CD4-positive, alpha-beta T cell (primary cell): ENCODE measurements at regions not wholly inside any gene's neighbourhood (a gene's known extent, or its start where the extent isn't known, plus 50 kb on each side); places are given as distances from the start of the nearest gene placed in this dataset.

Experiments used
- ATAC-seq: fragments of 200-7000 bp; cut with Tn5 transposase; one replicate; pipeline ENCODE4 v1.10.0; 2022; ENCODE audit warnings: mild to moderate bottlenecking; ENCODE audit not compliant: poor library complexity
- CTCF ChIA-PET: fragments of 350-600 bp; sonication (Branson Sonifier 250); formaldehyde crosslinking; loops from one replicate; lab custom pipeline; 2021; ENCODE audit warnings: antibody characterized with exemption, inconsistent platforms; lab: Charles Lee
- POLR2A ChIA-PET: fragments of 350-600 bp; sonication (Branson Sonifier 250); formaldehyde crosslinking; loops from one replicate; lab custom pipeline; 2021; ENCODE audit warnings: antibody characterized with exemption, inconsistent platforms; lab: Charles Lee
- DNase-seq, 14 experiments: peaks; one replicate each; pipeline ENCODE4 v3.0.0-alpha.2; 2013 to 2020; ENCODE audit warnings: mixed read lengths in 2 of 14
- H3K27ac ChIP-seq, 2 donors: one replicate each; pipeline versions ENCODE4 v1.5.1 to v1.7.0; 2013; ENCODE audit warnings: low read length in 2 of 2, low read depth in 1 of 2, mild to moderate bottlenecking in 1 of 2
- H3K27me3 ChIP-seq, 2 experiments: 1 replicate in 1 of 2; 2 replicates in 1 of 2; pipeline versions ENCODE4 v1.6.1 to v1.7.0; 2013; ENCODE audit warnings: low read length in 2 of 2, control low read depth in 1 of 2, mild to moderate bottlenecking in 1 of 2, moderate library complexity in 1 of 2; ENCODE audit not compliant: insufficient read depth in 2 of 2, control insufficient read depth in 1 of 2
- H3K36me3 ChIP-seq: one replicate; pipeline ENCODE4 v1.6.1; 2013; ENCODE audit warnings: low read length, control low read depth; ENCODE audit not compliant: insufficient read depth
- H3K4me1 ChIP-seq: one replicate; pipeline ENCODE4 v1.6.1; 2013; ENCODE audit warnings: low read length, control low read depth; ENCODE audit not compliant: insufficient read depth
- H3K4me3 ChIP-seq: one replicate; pipeline ENCODE4 v1.5.1; 2013; ENCODE audit warnings: mild to moderate bottlenecking, low read length, moderate library complexity
- H3K9me3 ChIP-seq, 2 experiments: 1 replicate in 1 of 2; 2 replicates in 1 of 2; pipeline versions ENCODE4 v1.6.1 to v1.7.0; 2013; ENCODE audit warnings: low read length in 2 of 2, mild to moderate bottlenecking in 2 of 2, control low read depth in 1 of 2, moderate library complexity in 1 of 2; ENCODE audit not compliant: control insufficient read depth in 1 of 2, insufficient read depth in 1 of 2
- H3K27ac Mint-ChIP-seq: one replicate; pipeline ENCODE4 v1.8.0; 2020; ENCODE audit warnings: mixed read lengths
- H3K27me3 Mint-ChIP-seq: one replicate; pipeline ENCODE4 v1.8.0; 2021; ENCODE audit warnings: mixed read lengths
- H3K36me3 Mint-ChIP-seq: one replicate; pipeline ENCODE4 v1.8.0; 2021; ENCODE audit warnings: low read depth, mixed read lengths
- H3K4me1 Mint-ChIP-seq: one replicate; pipeline ENCODE4 v1.8.0; 2021; ENCODE audit warnings: low read depth, mixed read lengths
- H3K4me3 Mint-ChIP-seq: one replicate; pipeline ENCODE4 v1.8.0; 2020; ENCODE audit warnings: mild to moderate bottlenecking, mixed read lengths
- H3K9me3 Mint-ChIP-seq: one replicate; pipeline ENCODE4 v1.8.0; 2020; ENCODE audit warnings: mixed read lengths
- CTCF ChIP-seq: fragments of 200-600 bp; IDR thresholded peaks from one replicate; pipeline ENCODE4 v1.8.0; 2022; ENCODE audit warnings: antibody characterized with exemption, mild to moderate bottlenecking
- intact Hi-C, 2 experiments: fragments of 100-400 bp; cut with DNase I in 1 of 2; cut with micrococcal nuclease in 1 of 2; formaldehyde crosslinking; loops; one replicate each; pipeline versions ENCODE4 v1.15.1 to v1.9.0; 2023 to 2025; cut with DNase I, micrococcal nuclease

DNA sequence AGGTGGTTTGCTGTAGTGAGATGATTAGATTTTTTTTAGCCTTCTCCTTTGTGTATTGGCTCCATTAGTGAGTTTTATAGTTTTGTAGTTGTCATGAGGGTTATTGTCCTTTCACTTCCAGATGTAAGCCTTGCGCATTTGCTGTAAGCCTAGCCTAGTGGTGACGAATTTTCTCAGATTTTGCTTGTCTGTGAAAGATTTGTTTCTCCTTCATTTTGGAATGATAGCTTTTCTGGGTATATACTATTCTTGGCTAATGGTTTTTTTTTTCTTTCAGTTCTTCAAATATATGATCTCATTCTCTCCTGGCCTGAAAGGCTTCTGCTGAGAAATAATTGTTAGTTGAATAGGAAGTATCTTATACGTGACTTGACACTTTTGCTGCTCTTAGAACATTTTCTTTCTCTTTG lies 166.5 kb upstream of the THRB start:
- POLR2A ChIA-PET: no interaction called here
- DNase-seq: no peak

GRCh38 chr3:24662449-24663345 lies 168.0 kb upstream of the THRB start:
- H3K9me3 ChIP-seq: peaks cover 0 to 9% of the 10 kb centered on the region in 2 experiments
- H3K4me3 ChIP-seq: no peak overlapping the region
- H3K27ac Mint-ChIP-seq: no peak overlapping the region
- ChIA-PET POLR2A (no interaction called here), CTCF (no interaction called here)
- DNase-seq (no peak), ATAC-seq (no peak)
- H3K27ac ChIP-seq: no peak overlapping the region
- no peaks in the 10 kb centered on the region for H3K27me3 Mint-ChIP-seq
- no peak overlapping the region for H3K4me3 Mint-ChIP-seq
- H3K36me3 Mint-ChIP-seq: no peaks in the 10 kb centered on the region
- no peak for TF ChIP-seq CTCF
- intact Hi-C loops: no loop called here
- no peaks in the 10 kb centered on the region for H3K4me1 Mint-ChIP-seq
- peaks cover 7% of the 10 kb centered on the region for H3K9me3 Mint-ChIP-seq
- no peaks in the 10 kb centered on the region for H3K36me3 ChIP-seq
- H3K4me1 ChIP-seq: no peaks in the 10 kb centered on the region
- no peaks in the 10 kb centered on the region for H3K27me3 ChIP-seq

More for the DNA sequence above, 166.5 kb upstream of the THRB start:
- Histone ChIP-seq H3K9me3 (peaks cover 0 to 9% of the 10 kb centered on the region in 2 experiments), H3K27me3 (no peaks in the 10 kb centered on the region), H3K4me1 (no peaks in the 10 kb centered on the region), H3K27ac (no peak overlapping the region), H3K4me3 (no peak overlapping the region), H3K36me3 (no peaks in the 10 kb centered on the region)
- Mint-ChIP-seq H3K36me3 (no peaks in the 10 kb centered on the region), H3K9me3 (peaks cover 7% of the 10 kb centered on the region), H3K4me1 (no peaks in the 10 kb centered on the region), H3K27me3 (no peaks in the 10 kb centered on the region), H3K4me3 (no peak overlapping the region), H3K27ac (no peak overlapping the region)
- CTCF ChIA-PET: no interaction called here
- ATAC-seq: no peak
- intact Hi-C loops: no loop called here
- TF ChIP-seq CTCF: no peak

- Histone ChIP-seq H3K4me1 (no peaks in the 10 kb centered on the region), H3K36me3 (no peaks in the 10 kb centered on the region), H3K27me3 (no peaks in the 10 kb centered on the region), H3K4me3 (no peak overlapping the region), H3K27ac (no peak overlapping the region), H3K9me3 (peaks cover 0 to 9% of the 10 kb centered on the region in 2 experiments)
- no peak for TF ChIP-seq CTCF
- Mint-ChIP-seq H3K36me3 (no peaks in the 10 kb centered on the region), H3K27me3 (no peaks in the 10 kb centered on the region), H3K4me3 (no peak overlapping the region), H3K9me3 (peaks cover 6% of the 10 kb centered on the region), H3K4me1 (no peaks in the 10 kb centered on the region), H3K27ac (no peak overlapping the region)
- DNase-seq (no peak), ATAC-seq (no peak)
- POLR2A ChIA-PET: no interaction called here
- CTCF ChIA-PET: no interaction called here
- intact Hi-C loops: no loop called here
Observed at GRCh38 chr3:24663406-24663805, 168.8 kb upstream of the THRB start.
